Prostate gland (tissue), 2 donors: ENCODE measurements at regions not wholly inside any gene's neighbourhood (a gene's known extent, or its start where the extent isn't known, plus 50 kb on each side); places are given as distances from the start of the nearest gene placed in this dataset.
"Not testable (repeated sequence)": the region's sequence is repeated elsewhere in the genome, so short reads cannot be mapped to it uniquely, and the experiment has no call there.

Experiments
- DNase-seq: peaks from one replicate; pipeline ENCODE4 v3.0.0-alpha.2; 2019; ENCODE audit warnings: low spot score
- H3K27ac ChIP-seq, 2 donors: fragments of 200-600 bp; sonication (generic); 2 replicates each; pipeline ENCODE4 v1.5.1; 2017 to 2019
- H3K27me3 ChIP-seq: fragments of 200-600 bp; sonication (generic); replicated peaks from 2 replicates; pipeline ENCODE4 v1.5.1; 2019; ENCODE audit not compliant: insufficient read depth
- H3K36me3 ChIP-seq, 2 donors: fragments of 200-600 bp; sonication (generic); 1 replicate in 1 of 2; 2 replicates in 1 of 2; pipeline versions ENCODE4 v1.5.1 to v1.8.1; 2017 to 2019
- H3K4me1 ChIP-seq: fragments of 200-600 bp; sonication (generic); replicated peaks from 2 replicates; pipeline ENCODE4 v1.5.1; 2019
- H3K4me3 ChIP-seq, 2 donors: fragments of 200-600 bp; sonication (generic); 2 replicates each; pipeline ENCODE4 v1.5.1; 2017 to 2019
- H3K9me3 ChIP-seq: fragments of 200-600 bp; sonication (generic); 2 replicates; pipeline ENCODE4 v1.5.1; 2017
- POLR2A ChIP-seq: fragments of 450-650 bp; IDR thresholded peaks from one replicate; pipeline ENCODE4 v1.6.1; 2016; ENCODE audit warnings: antibody characterized with exemption, mild to moderate bottlenecking
- POLR2AphosphoS5 ChIP-seq: sonication (generic); formaldehyde crosslinking; IDR thresholded peaks from one replicate; pipeline ENCODE4 v1.6.1; 2017; ENCODE audit warnings: antibody characterized with exemption
- WGBS: methylation state at CpG from one replicate; pipeline ENCODE4 v1.1.5; 2018; 5-methylcytosine and 5-hydroxymethylcytosine counted together
- intact Hi-C: fragments of 100-400 bp; cut with DNase I; formaldehyde crosslinking; loops from one replicate; pipeline ENCODE4 v1.14.2; 2022
- TF ChIP-seq, protein P1 (sequence below), 4 experiments: fragments of 200-600 bp in 2 of 4; fragments of 450-650 bp in 2 of 4; sonication (generic) in 2 of 4; IDR thresholded peaks; 1 replicate in 3 of 4; 2 replicates in 1 of 4; pipeline ENCODE4 v1.5.1; 2016 to 2019; ENCODE audit warnings: antibody characterized with exemption in 4 of 4, mild to moderate bottlenecking in 2 of 4, moderate library complexity in 2 of 4

- no peak for TF ChIP-seq POLR2AphosphoS5
- no peak for TF ChIP-seq POLR2A
- TF ChIP-seq, protein P1, sequence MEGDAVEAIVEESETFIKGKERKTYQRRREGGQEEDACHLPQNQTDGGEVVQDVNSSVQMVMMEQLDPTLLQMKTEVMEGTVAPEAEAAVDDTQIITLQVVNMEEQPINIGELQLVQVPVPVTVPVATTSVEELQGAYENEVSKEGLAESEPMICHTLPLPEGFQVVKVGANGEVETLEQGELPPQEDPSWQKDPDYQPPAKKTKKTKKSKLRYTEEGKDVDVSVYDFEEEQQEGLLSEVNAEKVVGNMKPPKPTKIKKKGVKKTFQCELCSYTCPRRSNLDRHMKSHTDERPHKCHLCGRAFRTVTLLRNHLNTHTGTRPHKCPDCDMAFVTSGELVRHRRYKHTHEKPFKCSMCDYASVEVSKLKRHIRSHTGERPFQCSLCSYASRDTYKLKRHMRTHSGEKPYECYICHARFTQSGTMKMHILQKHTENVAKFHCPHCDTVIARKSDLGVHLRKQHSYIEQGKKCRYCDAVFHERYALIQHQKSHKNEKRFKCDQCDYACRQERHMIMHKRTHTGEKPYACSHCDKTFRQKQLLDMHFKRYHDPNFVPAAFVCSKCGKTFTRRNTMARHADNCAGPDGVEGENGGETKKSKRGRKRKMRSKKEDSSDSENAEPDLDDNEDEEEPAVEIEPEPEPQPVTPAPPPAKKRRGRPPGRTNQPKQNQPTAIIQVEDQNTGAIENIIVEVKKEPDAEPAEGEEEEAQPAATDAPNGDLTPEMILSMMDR (IDR thresholded peaks at IDR 0.05): no peak
- H3K27ac ChIP-seq: no peak overlapping the region
- H3K4me1 ChIP-seq: no peaks in the 10 kb centered on the region
- no peak for DNase-seq
- H3K27me3 ChIP-seq: no peaks in the 10 kb centered on the region
- H3K9me3 ChIP-seq: no peaks in the 10 kb centered on the region
- 47% methylated on average over 5 of the region's 5 CpGs for WGBS
- intact Hi-C loops: no loop called here
- no peaks in the 10 kb centered on the region for H3K36me3 ChIP-seq
- H3K4me3 ChIP-seq: no peak overlapping the region
These were observed 757.1 kb downstream of the KCNT2 start for GRCh38 chr1:195851016-195851601.

GRCh38 chr1:195849180-195849579 is 759.1 kb downstream of the KCNT2 start:
- DNase-seq: no peak
- Histone ChIP-seq H3K27ac (no peak overlapping the region), H3K9me3 (no peaks in the 10 kb centered on the region), H3K36me3 (no peaks in the 10 kb centered on the region), H3K27me3 (no peaks in the 10 kb centered on the region), H3K4me3 (no peak overlapping the region), H3K4me1 (no peaks in the 10 kb centered on the region)
- TF ChIP-seq POLR2A (no peak), POLR2AphosphoS5 (no peak)
- intact Hi-C loops: no loop called here
- WGBS: 0% methylated on average over 1 of the region's 1 CpG

- intact Hi-C loops, H3K36me3 ChIP-seq, H3K27ac ChIP-seq, H3K27me3 ChIP-seq, H3K4me1 ChIP-seq, H3K4me3 ChIP-seq, DNase-seq, H3K9me3 ChIP-seq: not testable (repeated sequence)
- WGBS: 55% methylated on average over 19 of the region's 19 CpGs
These were observed 760.0 kb downstream of the KCNT2 start for GRCh38 chr1:195847957-195848875.

GRCh38 chr1:195831789-195832188 is 776.5 kb downstream of the KCNT2 start:
- Histone ChIP-seq H3K27ac (no peak overlapping the region), H3K27me3 (no peaks in the 10 kb centered on the region), H3K36me3 (no peaks in the 10 kb centered on the region), H3K9me3 (no peaks in the 10 kb centered on the region), H3K4me1 (no peaks in the 10 kb centered on the region), H3K4me3 (no peak overlapping the region)
- TF ChIP-seq, protein P1 (IDR thresholded peaks at IDR 0.05): no peak
- TF ChIP-seq POLR2A (no peak), POLR2AphosphoS5 (no peak)
- intact Hi-C loops: no loop called here
- DNase-seq: no peak
- 90% methylated on average over 4 of the region's 4 CpGs for WGBS

GRCh38 chr1:195828325-195828724 is 779.9 kb downstream of the KCNT2 start:
- Histone ChIP-seq H3K36me3 (no peaks in the 10 kb centered on the region), H3K9me3 (no peaks in the 10 kb centered on the region), H3K4me3 (no peak overlapping the region), H3K27ac (no peak overlapping the region), H3K27me3 (no peaks in the 10 kb centered on the region), H3K4me1 (no peaks in the 10 kb centered on the region)
- no peak for DNase-seq
- no peak for TF ChIP-seq POLR2A
- TF ChIP-seq, protein P1 (IDR thresholded peaks at IDR 0.05): no peak
- no peak for TF ChIP-seq POLR2AphosphoS5
- intact Hi-C loops: no loop called here
